Vagina (tissue), 2 donors: ENCODE measurements at regions not wholly inside any gene's neighbourhood (a gene's known extent, or its start where the extent isn't known, plus 50 kb on each side); places are given as distances from the start of the nearest gene placed in this dataset.

Source experiments
- DNase-seq, 2 donors: peaks; one replicate each; pipeline ENCODE4 v3.0.0-alpha.2; 2017; ENCODE audit errors: extremely low spot score in 2 of 2
- H3K27ac ChIP-seq: fragments of 200-600 bp; sonication (generic); one replicate; pipeline ENCODE4 v1.5.1; 2019
- H3K27me3 ChIP-seq: fragments of 200-600 bp; sonication (generic); one replicate; pipeline ENCODE4 v1.5.1; 2019
- H3K36me3 ChIP-seq, 2 donors: fragments of 200-600 bp; sonication (generic); one replicate each; pipeline ENCODE4 v1.5.1; 2017 to 2019
- H3K4me1 ChIP-seq: fragments of 200-600 bp; sonication (generic); one replicate; pipeline ENCODE4 v1.5.1; 2019
- H3K4me3 ChIP-seq, 2 donors: fragments of 200-600 bp; sonication (generic); 1 replicate in 1 of 2; 2 replicates in 1 of 2; pipeline ENCODE4 v1.5.1; 2016 to 2019
- H3K9me3 ChIP-seq: fragments of 200-600 bp; sonication (generic); one replicate; pipeline ENCODE4 v1.5.1; 2019
- CTCF ChIP-seq, 3 experiments: fragments of 450-650 bp in 2 of 3; fragments of 200-600 bp in 1 of 3; sonication (generic) in 1 of 3; IDR thresholded peaks; one replicate each; pipeline ENCODE4 v1.5.1; 2017 to 2019; ENCODE audit warnings: antibody characterized with exemption in 3 of 3, mild to moderate bottlenecking in 2 of 3, moderate library complexity in 2 of 3
- POLR2A ChIP-seq, 2 donors: fragments of 450-650 bp; IDR thresholded peaks; one replicate each; pipeline ENCODE4 v1.6.1; 2017; ENCODE audit warnings: antibody characterized with exemption in 2 of 2, mild to moderate bottlenecking in 2 of 2, moderate library complexity in 2 of 2
- POLR2AphosphoS5 ChIP-seq, 2 donors: sonication (generic); formaldehyde crosslinking; IDR thresholded peaks; one replicate each; pipeline ENCODE4 v1.9.0; 2017; ENCODE audit warnings: antibody characterized with exemption in 2 of 2, mild to moderate bottlenecking in 2 of 2, low read depth in 1 of 2; ENCODE audit not compliant: insufficient read depth in 1 of 2
- intact Hi-C: fragments of 100-400 bp; cut with DNase I; formaldehyde crosslinking; loops from one replicate; pipeline ENCODE4 v1.15.1; 2023

DNA sequence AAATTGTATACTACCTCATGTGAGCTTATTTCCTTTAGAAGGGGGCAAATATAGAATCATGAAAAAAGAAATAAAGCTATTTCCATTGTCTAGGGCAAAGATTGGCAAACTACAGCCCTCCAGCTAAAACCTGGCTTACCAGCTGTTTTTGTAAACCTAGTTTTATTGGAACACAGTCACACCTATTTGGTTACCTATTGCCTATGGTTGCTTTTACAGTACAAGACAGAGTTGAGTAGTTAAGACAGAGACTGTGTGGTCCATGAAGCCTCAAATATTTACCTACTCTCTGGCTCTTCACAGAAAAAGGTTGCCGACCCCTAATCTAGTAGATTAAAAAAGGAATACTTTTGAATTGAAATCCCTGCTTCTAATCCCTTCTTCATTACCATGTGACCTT lies 88.8 kb upstream of the ENPP6 start:
- Histone ChIP-seq H3K9me3 (no peaks in the 10 kb centered on the region), H3K27me3 (no peaks in the 10 kb centered on the region), H3K4me1 (no peaks in the 10 kb centered on the region), H3K27ac (no peak overlapping the region), H3K4me3 (no peak overlapping the region), H3K36me3 (no peaks in the 10 kb centered on the region)
- intact Hi-C loops, result no loop called here
- TF ChIP-seq CTCF (IDR thresholded peaks at IDR 0.05) (no peak), POLR2A (IDR thresholded peaks at IDR 0.05) (no peak), POLR2AphosphoS5 (IDR thresholded peaks at IDR 0.05; ENCODE audit: insufficient read depth in 1 of 2, low read depth in 1 of 2) (no peak)
- no peak for DNase-seq

GRCh38 chr4:184300816-184301215 lies 83.1 kb upstream of the ENPP6 start:
- H3K27ac ChIP-seq, result no peak overlapping the region
- TF ChIP-seq CTCF (IDR thresholded peaks at IDR 0.05) (no peak), POLR2A (IDR thresholded peaks at IDR 0.05) (no peak), POLR2AphosphoS5 (IDR thresholded peaks at IDR 0.05; ENCODE audit: insufficient read depth in 1 of 2, low read depth in 1 of 2) (no peak)
- intact Hi-C loops, result no loop called here
- H3K36me3 ChIP-seq, result no peaks in the 10 kb centered on the region
- DNase-seq, result no peak
- no peaks in the 10 kb centered on the region for H3K4me1 ChIP-seq
- no peaks in the 10 kb centered on the region for H3K27me3 ChIP-seq
- H3K9me3 ChIP-seq, result no peaks in the 10 kb centered on the region
- H3K4me3 ChIP-seq, result no peak overlapping the region

GRCh38 chr4:184298254-184298653 lies 80.6 kb upstream of the ENPP6 start:
- no peak overlapping the region for H3K27ac ChIP-seq
- DNase-seq, result no peak
- no peaks in the 10 kb centered on the region for H3K4me1 ChIP-seq
- no peaks in the 10 kb centered on the region for H3K36me3 ChIP-seq
- TF ChIP-seq POLR2A (IDR thresholded peaks at IDR 0.05) (no peak), POLR2AphosphoS5 (IDR thresholded peaks at IDR 0.05; ENCODE audit: insufficient read depth in 1 of 2, low read depth in 1 of 2) (no peak), CTCF (IDR thresholded peaks at IDR 0.05) (no peak)
- no peak overlapping the region for H3K4me3 ChIP-seq
- no peaks in the 10 kb centered on the region for H3K9me3 ChIP-seq
- intact Hi-C loops, result no loop called here
- no peaks in the 10 kb centered on the region for H3K27me3 ChIP-seq

DNA sequence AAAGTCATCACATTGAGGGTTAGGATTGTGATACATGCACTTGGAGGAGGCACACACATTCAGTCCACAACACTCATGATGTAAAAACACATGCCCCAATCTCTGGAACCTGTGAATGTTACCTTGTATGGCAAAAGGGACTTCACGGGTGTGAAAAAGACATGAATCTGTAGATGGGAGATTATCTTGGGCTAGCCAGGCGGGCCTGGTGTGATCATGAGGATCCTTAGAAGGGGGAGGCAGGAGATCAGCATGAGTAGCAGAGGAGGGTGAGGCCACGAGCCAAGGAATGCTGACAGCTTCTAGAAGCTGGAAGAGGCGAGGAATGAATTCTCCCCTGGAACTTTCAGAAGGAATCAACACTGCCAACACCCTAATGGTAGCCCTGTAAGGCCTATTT lies 77.5 kb upstream of the ENPP6 start:
- DNase-seq, result no peak
- Histone ChIP-seq H3K36me3 (no peaks in the 10 kb centered on the region), H3K27ac (no peak overlapping the region), H3K27me3 (no peaks in the 10 kb centered on the region), H3K4me3 (no peak overlapping the region), H3K4me1 (no peaks in the 10 kb centered on the region), H3K9me3 (no peaks in the 10 kb centered on the region)
- intact Hi-C loops, result no loop called here
- no peak for TF ChIP-seq CTCF (IDR thresholded peaks at IDR 0.05)
- TF ChIP-seq POLR2A (IDR thresholded peaks at IDR 0.05), result no peak
- TF ChIP-seq POLR2AphosphoS5 (IDR thresholded peaks at IDR 0.05; ENCODE audit: insufficient read depth in 1 of 2, low read depth in 1 of 2), result no peak

DNA sequence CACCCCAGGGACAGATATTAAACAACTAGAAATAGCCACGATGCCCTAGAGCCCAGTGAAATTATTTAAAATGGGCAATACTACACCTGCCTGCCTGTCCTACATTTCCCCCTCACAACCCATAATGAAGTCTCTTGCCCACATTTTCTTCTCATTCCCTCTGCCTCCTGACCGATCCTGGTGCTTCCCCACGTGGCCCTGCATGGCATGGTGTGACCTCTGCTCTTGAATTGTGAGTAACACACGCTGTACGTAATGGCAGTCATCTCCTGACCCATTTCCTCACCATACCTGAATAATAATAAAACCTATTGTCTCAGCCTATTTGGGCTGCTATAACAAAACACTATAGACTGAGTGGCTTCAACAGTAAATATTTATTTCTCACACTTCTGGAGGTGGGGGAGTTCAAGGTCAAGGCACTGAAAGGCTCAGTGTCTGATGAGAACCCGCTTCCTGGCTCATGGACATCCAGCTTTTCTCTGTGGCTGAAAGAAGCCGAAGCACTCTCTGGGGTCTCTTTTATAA lies 77.0 kb upstream of the ENPP6 start:
- no peaks in the 10 kb centered on the region for H3K27me3 ChIP-seq
- no peaks in the 10 kb centered on the region for H3K36me3 ChIP-seq
- TF ChIP-seq POLR2AphosphoS5 (IDR thresholded peaks at IDR 0.05; ENCODE audit: insufficient read depth in 1 of 2, low read depth in 1 of 2) (no peak), CTCF (IDR thresholded peaks at IDR 0.05) (no peak), POLR2A (IDR thresholded peaks at IDR 0.05) (no peak)
- no peaks in the 10 kb centered on the region for H3K4me1 ChIP-seq
- no peak overlapping the region for H3K4me3 ChIP-seq
- intact Hi-C loops, result no loop called here
- H3K9me3 ChIP-seq, result no peaks in the 10 kb centered on the region
- H3K27ac ChIP-seq, result no peak overlapping the region
- peak in 1 of 2 donors; percentile 34 for DNase-seq
